ENCODE measurements at regions not wholly inside any gene's neighbourhood (a gene's known extent, or its start where the extent isn't known, plus 50 kb on each side); places are given as distances from the start of the nearest gene placed in this dataset.

DNA sequence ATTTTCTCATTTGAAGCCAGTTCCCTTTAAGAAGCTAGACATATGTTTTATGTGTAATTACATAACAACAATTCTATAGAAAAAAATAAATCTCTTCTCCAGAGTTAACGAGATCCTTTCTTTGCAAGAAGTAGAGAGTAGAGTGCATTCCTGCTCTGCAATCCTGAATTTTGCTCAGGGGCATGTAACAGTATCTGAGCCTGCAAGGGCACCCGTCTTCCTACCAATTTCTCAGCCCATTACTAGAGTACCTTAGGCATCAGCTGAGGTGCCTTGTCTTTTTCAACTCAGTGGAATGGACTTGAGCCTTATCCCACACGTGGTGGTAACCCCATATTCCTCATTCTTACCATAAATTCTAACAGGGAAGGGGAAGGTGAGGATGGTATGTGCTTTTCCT lies 205.9 kb downstream of the IKZF2 start:
- Histone ChIP-seq H3K4me1 (no peaks in the 10 kb centered on the region), H3K4me2 (no peak overlapping the region), H3K27ac (no peak overlapping the region), H3K36me3 (no peaks in the 10 kb centered on the region), H3K27me3 (no peaks in the 10 kb centered on the region), H3K9me3 (no peaks in the 10 kb centered on the region), H3K9ac (no peak overlapping the region), H4K20me1 (no peaks in the 10 kb centered on the region), H3K4me3 (no peak overlapping the region)
- TF ChIP-seq Cebpa-rat (IDR thresholded peaks at IDR 0.05), result no peak

DNA sequence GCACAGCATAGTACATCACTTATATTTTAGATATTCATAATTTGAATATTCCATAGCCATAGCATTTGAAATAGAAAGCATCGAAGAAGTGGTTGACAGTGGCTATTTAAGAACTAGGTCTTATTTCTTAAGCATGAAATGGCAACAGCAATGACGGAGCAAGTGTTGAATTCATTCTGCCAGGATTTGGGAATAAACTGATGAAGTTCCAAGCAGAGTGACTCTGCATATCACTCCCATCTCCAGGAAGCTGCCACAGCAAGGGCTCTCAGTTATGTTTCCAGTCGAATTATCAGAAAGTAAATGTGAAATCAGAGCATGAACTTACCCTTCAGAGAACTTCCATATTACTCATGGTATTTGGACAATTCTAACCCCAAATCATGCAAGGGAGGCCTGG lies 208.1 kb downstream of the IKZF2 start:
- H3K9ac ChIP-seq, result no peak overlapping the region
- no peaks in the 10 kb centered on the region for H3K4me1 ChIP-seq
- H3K9me3 ChIP-seq, result no peaks in the 10 kb centered on the region
- no peak overlapping the region for H3K27ac ChIP-seq
- TF ChIP-seq Cebpa-rat (IDR thresholded peaks at IDR 0.05), result no peak
- H3K36me3 ChIP-seq, result no peaks in the 10 kb centered on the region
- no peaks in the 10 kb centered on the region for H4K20me1 ChIP-seq
- no peak overlapping the region for H3K4me3 ChIP-seq
- H3K4me2 ChIP-seq, result no peak overlapping the region
- no peaks in the 10 kb centered on the region for H3K27me3 ChIP-seq

DNA sequence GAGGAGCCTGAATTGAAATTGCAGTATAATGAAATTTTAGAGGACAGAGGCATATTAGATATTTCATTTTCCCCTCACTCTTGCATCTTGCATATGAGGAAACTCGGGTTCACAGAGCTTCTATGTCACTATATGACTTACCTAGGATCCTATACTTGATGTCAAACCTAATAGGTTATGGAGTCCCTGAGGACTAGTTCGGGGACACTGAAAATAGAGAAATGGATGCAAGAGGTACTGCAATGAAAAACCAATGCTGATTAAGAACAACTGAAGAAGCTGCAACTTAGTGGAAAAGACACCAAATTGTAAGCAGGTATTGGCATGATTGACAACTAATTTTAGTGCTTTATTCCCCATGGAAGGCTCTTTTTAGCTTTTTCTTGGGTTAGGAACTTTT lies 210.1 kb downstream of the IKZF2 start:
- Histone ChIP-seq H3K4me2 (no peak overlapping the region), H3K27me3 (no peaks in the 10 kb centered on the region), H3K9ac (no peak overlapping the region), H3K36me3 (no peaks in the 10 kb centered on the region), H3K4me1 (no peaks in the 10 kb centered on the region), H3K4me3 (no peak overlapping the region), H3K9me3 (no peaks in the 10 kb centered on the region), H3K27ac (no peak overlapping the region), H4K20me1 (no peaks in the 10 kb centered on the region)
- TF ChIP-seq Cebpa-rat (IDR thresholded peaks at IDR 0.05), result no peak

GRCh38 chr2:212940816-212941215 lies 210.6 kb downstream of the IKZF2 start:
- Histone ChIP-seq H3K36me3 (no peaks in the 10 kb centered on the region), H3K9me3 (no peaks in the 10 kb centered on the region), H3K27ac (no peak overlapping the region), H3K4me2 (no peak overlapping the region), H3K4me1 (no peaks in the 10 kb centered on the region), H3K4me3 (no peak overlapping the region), H3K9ac (no peak overlapping the region), H3K27me3 (no peaks in the 10 kb centered on the region), H4K20me1 (no peaks in the 10 kb centered on the region)
- TF ChIP-seq Cebpa-rat (IDR thresholded peaks at IDR 0.05), result no peak

GRCh38 chr2:212939777-212940531 lies 211.5 kb downstream of the IKZF2 start:
- H3K27ac ChIP-seq, result no peak overlapping the region
- no peak for TF ChIP-seq Cebpa-rat (IDR thresholded peaks at IDR 0.05)
- no peak overlapping the region for H3K4me2 ChIP-seq
- H4K20me1 ChIP-seq, result no peaks in the 10 kb centered on the region
- no peaks in the 10 kb centered on the region for H3K27me3 ChIP-seq
- H3K4me1 ChIP-seq, result no peaks in the 10 kb centered on the region
- no peak overlapping the region for H3K4me3 ChIP-seq
- H3K9ac ChIP-seq, result no peak overlapping the region
- no peaks in the 10 kb centered on the region for H3K36me3 ChIP-seq
- no peaks in the 10 kb centered on the region for H3K9me3 ChIP-seq

DNA sequence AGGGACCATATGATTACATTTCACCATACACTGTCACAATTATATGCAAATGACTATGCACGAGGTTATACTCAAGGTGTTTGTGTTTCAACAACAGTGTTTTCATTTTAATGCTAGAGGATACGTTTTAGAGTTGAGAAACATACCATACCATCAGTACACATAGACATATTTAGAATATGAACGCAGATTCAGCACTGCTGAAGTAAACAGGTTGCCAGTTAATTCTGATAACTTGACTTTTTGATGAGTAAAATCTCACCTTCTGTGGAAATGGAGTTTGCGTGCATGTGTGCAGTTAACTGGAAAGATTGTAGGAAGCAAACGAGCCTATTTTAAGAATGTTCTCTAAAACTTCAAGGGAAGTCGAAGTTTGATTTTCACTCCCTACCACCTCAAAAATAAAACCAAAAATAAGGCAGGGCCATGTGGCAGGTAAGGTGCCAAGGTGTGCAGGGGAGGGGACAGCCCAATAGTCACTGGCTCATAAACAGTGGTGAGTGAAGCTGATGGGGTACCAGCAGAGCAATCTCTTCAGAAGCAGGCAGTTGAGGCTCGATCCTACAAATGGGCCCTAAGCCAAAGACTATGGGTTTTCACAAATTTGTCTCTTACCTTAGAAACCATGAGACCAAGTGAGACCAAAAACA lies 213.1 kb downstream of the IKZF2 start:
- no peaks in the 10 kb centered on the region for H3K27me3 ChIP-seq
- no peak overlapping the region for H3K4me3 ChIP-seq
- H3K4me1 ChIP-seq, result no peaks in the 10 kb centered on the region
- H3K27ac ChIP-seq, result no peak overlapping the region
- no peak overlapping the region for H3K4me2 ChIP-seq
- no peak overlapping the region for H3K9ac ChIP-seq
- H4K20me1 ChIP-seq, result no peaks in the 10 kb centered on the region
- H3K36me3 ChIP-seq, result no peaks in the 10 kb centered on the region
- no peak for TF ChIP-seq Cebpa-rat (IDR thresholded peaks at IDR 0.05)
- no peaks in the 10 kb centered on the region for H3K9me3 ChIP-seq

DNA sequence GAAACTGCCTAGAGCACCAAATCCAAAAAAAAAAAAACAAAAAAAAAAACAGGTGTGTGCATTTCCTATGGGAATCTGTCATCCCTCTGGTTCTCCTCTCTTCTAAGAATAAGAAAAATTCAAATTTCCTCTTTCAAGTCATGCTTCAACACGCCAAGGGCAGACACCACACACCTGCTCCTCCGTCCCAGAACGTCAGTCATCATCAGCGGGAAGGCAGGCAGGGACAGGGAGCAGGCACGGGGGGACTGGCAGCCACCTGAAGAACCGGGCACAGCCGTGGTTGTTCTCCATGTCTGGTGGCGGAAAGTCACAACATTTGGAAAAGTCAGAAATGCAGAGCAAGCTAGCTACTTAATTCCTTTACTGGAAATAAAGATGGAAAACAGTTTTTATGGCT lies 214.8 kb downstream of the IKZF2 start:
- TF ChIP-seq Cebpa-rat (IDR thresholded peaks at IDR 0.05), result no peak
- H3K9ac ChIP-seq, result no peak overlapping the region
- H3K4me1 ChIP-seq, result no peaks in the 10 kb centered on the region
- H3K4me3 ChIP-seq, result no peak overlapping the region
- no peaks in the 10 kb centered on the region for H3K36me3 ChIP-seq
- no peak overlapping the region for H3K27ac ChIP-seq
- no peaks in the 10 kb centered on the region for H4K20me1 ChIP-seq
- no peaks in the 10 kb centered on the region for H3K27me3 ChIP-seq
- no peak overlapping the region for H3K4me2 ChIP-seq
- H3K9me3 ChIP-seq, result no peaks in the 10 kb centered on the region

- TF ChIP-seq Cebpa-rat (IDR thresholded peaks at IDR 0.05), result no peak
- H3K27ac ChIP-seq, result no peak overlapping the region
- H3K4me3 ChIP-seq, result no peak overlapping the region
- H3K4me1 ChIP-seq, result no peaks in the 10 kb centered on the region
- no peaks in the 10 kb centered on the region for H4K20me1 ChIP-seq
- H3K4me2 ChIP-seq, result no peak overlapping the region
- no peaks in the 10 kb centered on the region for H3K9me3 ChIP-seq
- no peaks in the 10 kb centered on the region for H3K36me3 ChIP-seq
- no peak overlapping the region for H3K9ac ChIP-seq
- H3K27me3 ChIP-seq, result no peaks in the 10 kb centered on the region
These were observed 215.7 kb downstream of the IKZF2 start for GRCh38 chr2:212935752-212936151.

DNA sequence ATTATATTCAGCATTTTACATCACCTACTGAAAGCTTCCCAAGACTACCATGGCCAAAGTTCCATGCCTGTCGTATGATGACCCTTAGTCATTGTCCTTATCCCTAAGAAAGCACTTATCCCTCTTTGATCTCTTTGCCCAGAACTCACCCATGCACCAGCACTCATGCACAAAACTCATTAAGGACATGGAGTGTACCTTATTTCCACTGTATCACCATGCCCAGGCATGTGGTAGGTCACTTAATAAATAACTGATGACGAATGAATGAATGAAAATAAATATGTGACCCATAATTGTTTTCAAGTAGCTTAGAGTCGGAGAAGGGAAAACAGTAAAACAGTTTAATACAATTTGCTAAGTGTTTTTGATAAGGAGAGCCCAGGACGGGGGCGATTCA lies 220.1 kb downstream of the IKZF2 start:
- Histone ChIP-seq H3K27me3 (no peaks in the 10 kb centered on the region), H3K9ac (no peak overlapping the region)

DNA sequence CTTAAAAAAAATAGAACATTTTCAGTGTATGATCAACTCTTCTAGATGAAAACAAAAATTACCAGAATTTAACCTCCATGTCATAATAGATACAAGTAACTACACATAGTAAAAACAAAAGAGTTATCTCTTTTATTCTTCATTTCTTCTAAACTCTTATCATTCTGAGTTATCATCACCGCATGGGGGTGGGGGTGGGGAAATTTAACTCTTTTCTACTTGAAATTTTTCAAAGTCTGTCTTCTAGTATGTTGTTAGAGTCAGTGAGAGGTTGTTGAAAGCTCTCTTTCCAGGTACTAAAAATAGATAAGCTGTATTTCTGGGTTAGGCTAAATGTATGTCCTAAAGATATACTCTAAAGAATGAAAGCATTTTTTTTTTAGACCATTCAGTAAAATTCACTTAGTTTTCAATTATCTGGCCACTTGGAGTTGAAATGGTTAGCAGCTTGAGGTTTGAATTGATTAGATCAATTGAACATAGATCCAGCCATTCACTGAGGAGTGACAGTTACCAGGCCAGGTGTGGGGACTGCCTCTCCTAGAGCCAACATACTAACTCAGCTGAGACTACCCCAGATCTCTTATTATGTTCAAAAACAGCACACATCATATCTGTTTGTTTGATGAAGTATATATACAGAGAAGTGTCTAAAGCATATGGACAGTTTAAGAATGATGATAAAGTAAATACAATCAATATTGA lies 220.7 kb downstream of the IKZF2 start:
- Histone ChIP-seq H3K27me3 (no peaks in the 10 kb centered on the region), H3K9ac (no peak overlapping the region), H4K20me1 (no peaks in the 10 kb centered on the region), H3K27ac (no peak overlapping the region), H3K4me1 (no peaks in the 10 kb centered on the region), H3K9me3 (no peaks in the 10 kb centered on the region), H3K36me3 (no peaks in the 10 kb centered on the region), H3K4me3 (no peak overlapping the region), H3K4me2 (no peak overlapping the region)
- TF ChIP-seq Cebpa-rat (IDR thresholded peaks at IDR 0.05), result no peak

More for the DNA sequence above, 220.1 kb downstream of the IKZF2 start:
- H3K27ac ChIP-seq, result no peak overlapping the region
- no peak for TF ChIP-seq Cebpa-rat (IDR thresholded peaks at IDR 0.05)
- no peaks in the 10 kb centered on the region for H3K4me1 ChIP-seq
- no peak overlapping the region for H3K4me3 ChIP-seq
- H3K36me3 ChIP-seq, result no peaks in the 10 kb centered on the region
- no peaks in the 10 kb centered on the region for H4K20me1 ChIP-seq
- H3K4me2 ChIP-seq, result no peak overlapping the region
- H3K9me3 ChIP-seq, result no peaks in the 10 kb centered on the region
